OCI-LY7 (cell line): ENCODE measurements at regions not wholly inside any gene's neighbourhood (a gene's known extent, or its start where the extent isn't known, plus 50 kb on each side); places are given as distances from the start of the nearest gene placed in this dataset.

Experiments
- BruUV-seq: library from RNA; stranded (reverse); fragments of 400-500 nt; replicated peaks from 2 replicates; lab custom pipeline; 2021; lab: Mats Ljungman, UMichigan
- CTCF ChIA-PET: fragments of 300-600 bp; sonication (Branson Sonifier 250); formaldehyde crosslinking; loops from one replicate; lab custom pipeline; 2022; ENCODE audit warnings: antibody characterized with exemption; ENCODE audit not compliant: unreplicated experiment; lab: Charles Lee
- POLR2A ChIA-PET: fragments of 300-600 bp; sonication (Branson Sonifier 250); formaldehyde crosslinking; loops from one replicate; lab custom pipeline; 2022; ENCODE audit warnings: antibody characterized with exemption; lab: Charles Lee
- DNase-seq: peaks from one replicate; pipeline ENCODE4 v3.0.0-alpha.2; 2015; ENCODE audit warnings: low spot score
- H2AFZ ChIP-seq: fragments of 200-600 bp; sonication (generic), shearing (Covaris generic); 2 replicates; pipeline ENCODE4 v1.6.1; 2014; ENCODE audit warnings: mild to moderate bottlenecking, antibody characterized with exemption, low read length, moderate library complexity
- H3K27ac ChIP-seq: fragments of 200-600 bp; sonication (generic); 2 replicates; pipeline ENCODE4 v1.5.1; 2014; ENCODE audit warnings: mixed run types, low read depth, mild to moderate bottlenecking, moderate library complexity, low read length, inconsistent platforms; ENCODE audit not compliant: poor library complexity, severe bottlenecking
- H3K36me3 ChIP-seq: fragments of 200-600 bp; sonication (generic); 2 replicates; pipeline ENCODE4 v1.6.1; 2014; ENCODE audit warnings: mild to moderate bottlenecking, antibody characterized with exemption, low read length, moderate library complexity, mixed read lengths; ENCODE audit not compliant: insufficient read depth
- H3K4me1 ChIP-seq: fragments of 200-600 bp; sonication (generic); 2 replicates; pipeline ENCODE4 v1.5.1; 2014; ENCODE audit warnings: mild to moderate bottlenecking, low read length; ENCODE audit not compliant: insufficient read depth, poor library complexity, severe bottlenecking
- H3K4me2 ChIP-seq: fragments of 200-600 bp; sonication (generic); 2 replicates; pipeline ENCODE4 v1.6.1; 2014; ENCODE audit warnings: mild to moderate bottlenecking, low read length
- H3K4me3 ChIP-seq: fragments of 200-600 bp; sonication (generic); 2 replicates; pipeline ENCODE4 v1.5.1; 2014; ENCODE audit warnings: mild to moderate bottlenecking, low read depth, low read length; ENCODE audit not compliant: poor library complexity, severe bottlenecking
- H3K79me2 ChIP-seq: fragments of 200-600 bp; sonication (generic); 2 replicates; pipeline ENCODE4 v1.6.1; 2016; ENCODE audit warnings: low read depth, mild to moderate bottlenecking, low read length, moderate library complexity, mixed read lengths; ENCODE audit not compliant: insufficient read depth
- H3K9me2 ChIP-seq: fragments of 200-600 bp; sonication (generic); 2 replicates; pipeline ENCODE4 v1.6.1; 2016; ENCODE audit warnings: mild to moderate bottlenecking, low read length, mixed read lengths; ENCODE audit not compliant: insufficient read depth
- H3K9me3 ChIP-seq: fragments of 200-600 bp; sonication (generic); 2 replicates; pipeline ENCODE4 v1.6.1; 2014; ENCODE audit warnings: mild to moderate bottlenecking, mixed run types, low read length, mixed read lengths
- H4K20me1 ChIP-seq: fragments of 200-600 bp; sonication (generic); 2 replicates; pipeline ENCODE4 v1.6.1; 2014; ENCODE audit warnings: mild to moderate bottlenecking, antibody characterized with exemption, low read length, moderate library complexity, mixed read lengths; ENCODE audit not compliant: insufficient read depth
- EZH2phosphoT487 ChIP-seq: fragments of 200-600 bp; sonication (generic); IDR thresholded peaks from 2 replicates; pipeline ENCODE4 v1.6.1; 2018; ENCODE audit warnings: low read depth, borderline replicate concordance, mild to moderate bottlenecking, mixed run types, antibody characterized with exemption, low read length, moderate library complexity, mixed read lengths
- intact Hi-C: fragments of 100-400 bp; cut with micrococcal nuclease; formaldehyde crosslinking; loops from one replicate; pipeline ENCODE4 v1.10.0; 2022; ENCODE audit not compliant: unreplicated experiment
- TF ChIP-seq, protein P1 (sequence below): fragments of 200-600 bp; sonication (generic); conservative IDR thresholded peaks from 2 replicates; pipeline ENCODE4 v1.5.1; 2014; ENCODE audit warnings: mild to moderate bottlenecking, antibody characterized with exemption, low read length, moderate library complexity, mixed read lengths

DNA sequence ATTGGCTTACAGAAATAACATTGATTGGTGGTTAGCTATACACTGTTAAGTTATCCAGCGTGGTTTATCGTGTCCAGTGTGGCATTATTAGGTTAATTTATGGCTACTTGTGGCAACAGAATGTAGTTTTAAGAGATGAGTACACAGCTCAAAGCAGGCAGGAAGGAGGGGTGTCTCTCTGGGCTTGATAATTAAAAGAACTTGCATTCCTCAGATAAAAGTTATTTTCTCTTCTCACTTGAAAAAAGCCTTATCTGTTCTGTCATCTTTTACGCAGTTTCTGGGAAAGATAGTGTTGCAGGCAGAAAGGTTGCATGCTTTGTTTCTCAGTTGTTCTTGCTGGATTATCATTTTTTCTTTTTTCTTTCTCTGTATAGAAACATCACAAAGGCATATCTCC lies 154.4 kb upstream of the COL3A1 start:
- DNase-seq = no peak
- Histone ChIP-seq H2AFZ (no peak overlapping the region), H3K4me1 (no peaks in the 10 kb centered on the region), H3K9me2 (no peaks in the 10 kb centered on the region), H3K27ac (no peak overlapping the region), H3K9me3 (no peaks in the 10 kb centered on the region), H3K79me2 (no peaks in the 10 kb centered on the region), H4K20me1 (no peaks in the 10 kb centered on the region), H3K4me3 (no peak overlapping the region), H3K36me3 (no peaks in the 10 kb centered on the region), H3K4me2 (no peak overlapping the region)
- ChIA-PET CTCF (no interaction called here), POLR2A (interaction anchor here (0.6 kb wide), 1 partner anchor 366 kb away, joined by 3 read pairs; no protein-coding TSS in a partner anchor)
- intact Hi-C loops = no loop called here
- TF ChIP-seq, protein P1, sequence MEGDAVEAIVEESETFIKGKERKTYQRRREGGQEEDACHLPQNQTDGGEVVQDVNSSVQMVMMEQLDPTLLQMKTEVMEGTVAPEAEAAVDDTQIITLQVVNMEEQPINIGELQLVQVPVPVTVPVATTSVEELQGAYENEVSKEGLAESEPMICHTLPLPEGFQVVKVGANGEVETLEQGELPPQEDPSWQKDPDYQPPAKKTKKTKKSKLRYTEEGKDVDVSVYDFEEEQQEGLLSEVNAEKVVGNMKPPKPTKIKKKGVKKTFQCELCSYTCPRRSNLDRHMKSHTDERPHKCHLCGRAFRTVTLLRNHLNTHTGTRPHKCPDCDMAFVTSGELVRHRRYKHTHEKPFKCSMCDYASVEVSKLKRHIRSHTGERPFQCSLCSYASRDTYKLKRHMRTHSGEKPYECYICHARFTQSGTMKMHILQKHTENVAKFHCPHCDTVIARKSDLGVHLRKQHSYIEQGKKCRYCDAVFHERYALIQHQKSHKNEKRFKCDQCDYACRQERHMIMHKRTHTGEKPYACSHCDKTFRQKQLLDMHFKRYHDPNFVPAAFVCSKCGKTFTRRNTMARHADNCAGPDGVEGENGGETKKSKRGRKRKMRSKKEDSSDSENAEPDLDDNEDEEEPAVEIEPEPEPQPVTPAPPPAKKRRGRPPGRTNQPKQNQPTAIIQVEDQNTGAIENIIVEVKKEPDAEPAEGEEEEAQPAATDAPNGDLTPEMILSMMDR = no peak
- no peak for TF ChIP-seq EZH2phosphoT487
- no TSS peak for BruUV-seq

DNA sequence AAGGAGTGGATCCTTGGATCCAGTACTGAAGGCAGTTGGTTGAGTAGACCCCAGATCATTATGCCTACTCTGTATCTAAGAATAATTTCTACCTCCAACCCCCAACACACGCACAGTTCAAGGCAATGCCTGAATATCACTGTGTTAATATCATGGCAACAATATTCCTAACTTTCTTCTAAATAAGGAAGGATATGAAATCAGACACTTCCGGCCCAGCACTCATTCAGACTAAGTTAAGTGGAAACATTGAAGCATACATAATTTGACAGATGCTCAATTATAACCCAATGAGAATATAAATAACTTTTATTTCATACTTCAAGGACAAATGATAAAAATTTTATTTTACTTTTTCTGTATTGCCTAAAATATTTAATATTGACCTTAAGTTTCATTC lies 153.6 kb upstream of the COL3A1 start:
- no peaks in the 10 kb centered on the region for H3K9me3 ChIP-seq

DNA sequence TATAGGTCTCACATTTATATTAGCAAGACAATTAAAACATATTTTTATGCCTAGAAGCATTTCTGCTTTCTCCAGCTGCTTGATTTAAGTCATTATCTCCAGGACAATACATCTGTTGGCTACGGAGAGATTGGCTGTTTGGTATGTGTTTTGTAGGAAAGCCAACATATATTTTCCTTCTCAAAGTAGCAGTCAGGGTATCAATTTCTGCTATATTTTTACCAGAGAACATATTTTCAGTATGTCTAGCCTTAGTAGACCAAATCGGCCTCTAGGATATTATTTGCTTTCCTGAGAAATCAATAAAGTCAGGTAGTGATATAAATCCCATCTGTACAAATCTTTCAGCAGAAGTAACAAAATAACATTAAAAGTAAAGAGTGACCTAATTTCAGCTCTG lies 150.0 kb upstream of the COL3A1 start:
- H2AFZ ChIP-seq = no peak overlapping the region
- intact Hi-C loops = no loop called here
- ChIA-PET CTCF (no interaction called here), POLR2A (interaction anchor here (0.6 kb wide), 1 partner anchor 10 kb away, joined by 3 read pairs; no protein-coding TSS in a partner anchor)
- H3K36me3 ChIP-seq = no peaks in the 10 kb centered on the region
- no peak for TF ChIP-seq EZH2phosphoT487
- TF ChIP-seq, protein P1 = no peak
- H3K9me2 ChIP-seq = no peaks in the 10 kb centered on the region
- BruUV-seq = no TSS peak
- no peaks in the 10 kb centered on the region for H3K4me1 ChIP-seq
- no peaks in the 10 kb centered on the region for H3K9me3 ChIP-seq
- H3K4me3 ChIP-seq = no peak overlapping the region
- no peak for DNase-seq
- H4K20me1 ChIP-seq = no peaks in the 10 kb centered on the region
- H3K79me2 ChIP-seq = no peaks in the 10 kb centered on the region
- no peak overlapping the region for H3K4me2 ChIP-seq
- H3K27ac ChIP-seq = no peak overlapping the region

More for the DNA sequence above, 153.6 kb upstream of the COL3A1 start:
- Histone ChIP-seq H3K4me2 (no peak overlapping the region), H3K4me1 (no peaks in the 10 kb centered on the region), H3K9me2 (no peaks in the 10 kb centered on the region), H3K36me3 (no peaks in the 10 kb centered on the region), H3K4me3 (no peak overlapping the region), H2AFZ (no peak overlapping the region), H3K79me2 (no peaks in the 10 kb centered on the region), H3K27ac (no peak overlapping the region), H4K20me1 (no peaks in the 10 kb centered on the region)
- no peak for DNase-seq
- intact Hi-C loops = no loop called here
- no TSS peak for BruUV-seq
- TF ChIP-seq EZH2phosphoT487 = no peak
- TF ChIP-seq, protein P1 = no peak
- POLR2A ChIA-PET = no interaction called here
- CTCF ChIA-PET = no interaction called here
